Medulla oblongata (tissue), 1 donor: ENCODE measurements at regions not wholly inside any gene's neighbourhood (a gene's known extent, or its start where the extent isn't known, plus 50 kb on each side); places are given as distances from the start of the nearest gene placed in this dataset.

Source experiments
- DNase-seq: peaks from one replicate; pipeline ENCODE4 v3.0.0-alpha.2; 2015; ENCODE audit errors: extremely low spot score

DNA sequence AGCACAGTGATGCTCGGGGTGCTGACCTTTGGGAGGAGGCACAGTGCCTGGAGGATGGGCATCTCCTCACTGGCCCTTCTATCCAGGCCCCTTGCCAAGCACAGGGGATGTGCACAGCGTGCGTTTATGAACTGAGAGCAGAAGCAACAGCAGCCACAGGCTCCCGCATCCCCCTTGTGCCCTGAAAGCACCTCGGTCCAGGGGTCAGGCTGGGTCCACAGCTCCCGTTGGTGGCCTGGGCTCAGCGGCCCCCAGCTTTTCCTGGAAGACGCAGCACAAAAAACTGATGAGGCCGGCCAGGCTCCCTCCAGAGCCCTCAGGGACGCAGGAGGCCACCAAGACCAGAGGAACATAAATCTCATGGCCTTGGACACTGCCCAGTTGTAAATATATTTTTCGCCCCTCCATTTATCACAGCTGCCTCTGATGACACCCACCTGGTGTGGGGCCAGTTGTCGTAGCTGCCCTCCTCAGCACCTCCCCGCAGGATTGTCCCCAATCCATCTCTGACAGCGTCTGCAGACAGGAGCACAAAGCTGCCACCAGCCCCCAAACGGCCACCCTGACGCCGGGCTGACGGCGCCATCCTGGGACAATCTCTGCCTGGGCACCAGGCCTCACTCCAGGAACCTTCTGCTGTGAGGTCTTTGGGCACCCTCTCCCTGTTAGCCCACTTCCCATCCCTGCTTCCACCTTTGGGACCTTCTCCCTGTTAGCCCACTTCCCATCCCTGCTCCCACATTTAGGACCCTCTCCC is 203.1 kb downstream of the BRD1 start:
- no peak for DNase-seq

GRCh38 chr22:49623715-49624114 is 204.0 kb downstream of the BRD1 start:
- no peak for DNase-seq

GRCh38 chr22:49623176-49623575 is 204.5 kb downstream of the BRD1 start:
- no peak for DNase-seq

- no peak for DNase-seq
Observed at GRCh38 chr22:49622241-49623105, 205.2 kb downstream of the BRD1 start.

- DNase-seq = no peak
Observed at GRCh38 chr22:49621601-49622210, 206.0 kb downstream of the BRD1 start.

DNA sequence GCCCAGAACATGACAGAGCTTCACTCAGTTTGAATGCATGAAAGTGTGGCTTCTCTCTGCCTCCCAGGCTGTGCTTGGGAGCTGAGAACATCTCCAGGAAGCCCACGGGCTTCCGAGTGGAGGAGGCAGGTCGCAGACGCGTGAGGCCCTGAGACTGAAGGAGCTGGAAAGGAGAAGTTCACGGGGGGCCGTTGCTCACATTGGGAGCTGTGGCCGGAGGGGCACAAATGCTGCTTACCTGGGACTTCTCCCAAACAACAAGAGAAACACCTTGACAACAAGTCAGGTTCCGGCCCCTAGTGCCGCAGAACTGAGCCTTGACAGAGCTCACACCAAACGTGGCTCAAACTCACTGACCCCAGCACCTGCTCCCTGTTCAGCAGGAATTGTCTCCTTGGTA is 207.0 kb downstream of the BRD1 start:
- DNase-seq = no peak

DNA sequence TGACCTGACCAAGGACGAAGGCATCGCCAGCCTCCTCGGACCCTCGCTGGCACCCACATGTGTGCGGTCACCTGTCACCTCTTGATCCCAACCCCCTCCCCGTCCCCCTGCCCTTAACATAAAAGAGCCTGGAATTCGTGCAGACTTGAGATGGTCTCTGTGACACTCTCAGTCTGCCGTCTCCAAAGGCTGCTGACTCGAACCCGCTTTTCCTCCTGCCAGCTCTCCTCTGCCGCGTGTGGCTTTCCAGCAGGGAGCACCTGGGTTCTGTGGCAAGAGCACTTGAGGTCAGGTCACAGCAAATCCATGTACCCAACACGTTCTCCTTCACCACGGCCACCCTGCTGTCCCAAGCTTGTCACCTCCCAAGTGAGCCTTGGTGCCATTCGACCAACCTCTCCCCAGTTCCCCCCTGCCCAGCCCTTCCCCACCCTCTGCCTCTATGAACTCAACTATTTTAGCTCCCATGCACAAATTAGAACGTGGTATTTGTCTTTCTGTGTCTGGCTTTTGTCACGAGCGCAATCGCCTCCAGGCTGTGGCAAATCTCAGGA is 207.6 kb downstream of the BRD1 start:
- DNase-seq = no peak

GRCh38 chr22:49619301-49619700 is 208.4 kb downstream of the BRD1 start:
- DNase-seq = no peak

DNA sequence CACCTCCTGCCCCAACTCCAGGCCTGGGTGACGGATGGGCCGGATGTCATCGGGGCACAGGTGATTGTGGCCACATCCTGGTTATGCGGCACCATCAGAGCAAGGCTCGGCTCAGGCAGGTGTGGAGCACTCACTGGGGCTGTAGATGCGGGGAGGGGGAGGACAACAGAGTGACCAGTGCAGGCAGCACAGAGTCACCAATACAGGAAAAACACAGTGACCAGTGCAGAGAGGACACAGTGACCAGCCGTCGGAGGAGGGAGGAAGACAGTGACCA is 209.1 kb downstream of the BRD1 start:
- DNase-seq = no peak

DNA sequence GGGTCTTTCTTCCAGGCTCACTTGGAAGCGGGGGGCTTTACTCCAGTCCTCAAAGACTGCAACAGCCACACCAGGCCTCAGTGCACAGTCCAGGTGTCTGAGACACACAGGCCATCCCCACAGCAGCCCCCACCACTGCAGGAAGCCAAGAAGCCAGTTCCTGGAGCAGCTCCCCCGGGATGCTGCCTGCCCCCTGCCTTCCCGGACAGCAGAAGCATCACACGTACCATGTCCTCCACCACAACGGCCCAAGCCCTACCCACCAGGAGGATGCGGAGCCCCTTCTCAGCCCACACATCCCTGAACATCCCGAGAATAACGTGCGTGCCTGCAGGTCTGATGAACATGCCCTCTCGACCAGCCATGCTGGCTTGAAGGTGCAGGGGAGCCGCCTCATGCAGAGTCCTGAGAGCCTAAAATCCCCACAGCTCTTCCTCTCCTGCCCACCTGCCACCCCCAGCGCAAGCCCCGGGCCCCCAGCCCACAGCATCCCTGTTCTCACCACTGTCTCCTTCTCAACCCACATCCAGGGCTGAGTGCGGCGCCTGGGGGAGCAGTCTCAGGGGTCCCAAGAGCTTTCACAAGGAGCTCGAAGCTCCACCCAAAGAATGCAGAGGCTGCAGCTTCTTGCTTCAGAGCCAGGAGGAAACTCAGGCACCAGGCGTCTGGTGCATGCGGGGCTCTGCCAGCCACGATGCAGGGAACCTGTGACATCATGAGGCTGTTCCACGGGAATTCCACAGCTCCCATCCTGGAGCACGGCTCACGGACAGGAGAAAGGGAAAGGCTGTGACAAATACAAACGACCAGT is 209.6 kb downstream of the BRD1 start:
- DNase-seq = no peak

DNA sequence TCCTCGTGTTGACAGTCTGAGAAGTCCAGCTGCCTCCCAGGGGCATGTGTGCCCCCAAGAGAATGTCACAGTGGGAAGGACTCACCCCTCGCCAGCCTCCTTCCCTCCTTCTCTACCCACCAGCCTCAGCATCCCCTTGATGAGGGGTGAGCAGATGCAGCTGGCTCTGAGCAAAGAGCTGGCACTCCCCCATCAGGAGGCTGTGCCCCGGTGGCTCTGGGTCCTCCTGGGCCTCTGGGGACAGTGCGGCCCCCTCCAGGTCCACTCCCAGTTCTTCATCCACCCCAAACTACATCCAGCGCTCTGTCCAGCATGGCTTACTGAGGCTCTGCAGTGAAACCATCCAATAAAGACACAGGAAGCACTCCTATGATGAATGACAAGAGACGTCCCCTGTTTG is 210.4 kb downstream of the BRD1 start:
- DNase-seq = no peak

DNA sequence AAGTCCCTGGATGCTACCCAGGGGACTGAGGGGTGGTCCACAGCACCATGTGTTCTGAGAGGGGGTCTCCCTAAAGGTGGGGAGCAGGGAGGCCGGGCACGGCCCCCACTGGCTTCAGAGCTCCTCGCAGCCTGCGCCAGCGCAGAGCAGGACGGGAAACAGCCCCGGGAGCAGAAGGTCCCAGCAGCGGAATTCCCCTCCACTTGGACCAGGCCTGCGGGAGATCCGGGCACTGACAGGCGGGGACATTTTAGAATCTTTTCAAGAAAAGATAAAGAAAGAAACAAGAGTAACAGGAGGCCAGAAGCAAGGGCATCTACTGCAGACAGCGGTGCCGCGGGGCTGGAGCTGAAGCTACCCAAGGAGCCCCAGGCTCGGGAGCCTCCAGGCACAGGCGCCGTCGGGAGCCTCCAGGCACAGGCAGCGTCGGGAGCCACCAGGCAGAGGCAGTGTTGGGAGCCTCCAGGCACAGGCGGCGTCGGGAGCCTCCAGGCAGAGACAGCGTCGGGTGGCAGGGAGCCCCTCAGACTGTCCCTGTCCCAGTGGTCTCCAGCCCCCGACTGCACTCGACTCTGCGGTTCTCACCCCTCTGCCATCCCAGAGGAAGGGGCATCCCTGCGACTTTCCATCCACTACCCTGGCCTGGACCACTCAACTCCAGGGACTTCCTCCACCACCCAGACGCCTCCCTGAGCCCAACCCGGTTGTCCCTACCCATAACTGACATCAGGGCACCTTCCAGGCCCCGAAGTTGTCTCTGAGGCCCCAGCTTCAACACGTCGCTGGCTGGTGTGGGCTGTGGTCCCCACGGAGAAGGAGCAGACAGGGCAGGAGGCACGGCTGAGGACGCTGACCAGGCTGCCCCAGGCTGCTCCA is 211.1 kb downstream of the BRD1 start:
- no peak for DNase-seq

DNA sequence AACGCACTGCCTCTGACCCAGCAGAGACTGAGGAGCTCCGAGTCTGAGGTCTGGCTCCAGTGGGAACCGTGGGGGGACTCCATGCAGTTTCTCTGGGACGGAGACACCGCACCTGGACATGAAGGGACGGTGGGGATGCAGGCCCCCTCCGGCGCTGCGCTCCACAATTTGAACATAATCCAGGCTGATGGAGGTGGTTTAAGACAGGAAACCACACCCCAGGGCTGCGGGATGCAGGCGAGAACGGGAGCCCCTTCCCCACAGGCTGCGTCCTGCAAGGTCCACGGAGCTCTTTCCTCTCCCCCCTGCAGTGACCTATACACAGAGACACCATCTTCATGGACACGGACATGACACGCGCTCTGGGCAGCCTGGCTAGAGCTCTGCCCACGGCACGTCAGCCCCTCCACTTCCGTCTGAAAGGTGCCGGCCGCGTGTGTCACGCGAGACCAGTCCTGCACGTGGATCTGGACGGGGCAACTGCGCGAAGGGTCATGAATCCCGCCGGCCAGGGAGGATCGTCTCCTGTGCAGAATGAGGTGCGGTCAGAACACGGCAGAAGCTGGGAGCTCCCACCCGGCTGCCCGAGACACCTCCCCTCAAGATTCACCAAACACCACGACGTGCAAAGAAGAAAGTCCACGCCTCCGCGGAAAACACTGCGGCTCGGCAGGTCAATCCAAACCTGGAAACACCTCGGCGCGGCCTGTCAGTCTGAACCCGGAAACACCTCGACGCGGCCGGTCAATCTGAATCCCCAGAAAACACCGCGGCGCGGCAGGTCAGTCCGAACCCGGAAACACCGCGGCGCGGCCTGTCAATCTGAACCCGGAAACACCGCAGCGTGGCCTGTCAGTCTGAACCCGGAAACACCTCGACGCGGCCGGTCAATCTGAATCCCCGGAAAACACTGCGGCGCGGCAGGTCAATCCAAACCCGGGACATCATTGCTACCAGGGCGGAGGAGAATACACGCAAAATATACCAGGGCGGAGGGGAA is 212.4 kb downstream of the BRD1 start:
- DNase-seq = no peak

GRCh38 chr22:49613511-49614270 is 214.0 kb downstream of the BRD1 start:
- DNase-seq = no peak

DNA sequence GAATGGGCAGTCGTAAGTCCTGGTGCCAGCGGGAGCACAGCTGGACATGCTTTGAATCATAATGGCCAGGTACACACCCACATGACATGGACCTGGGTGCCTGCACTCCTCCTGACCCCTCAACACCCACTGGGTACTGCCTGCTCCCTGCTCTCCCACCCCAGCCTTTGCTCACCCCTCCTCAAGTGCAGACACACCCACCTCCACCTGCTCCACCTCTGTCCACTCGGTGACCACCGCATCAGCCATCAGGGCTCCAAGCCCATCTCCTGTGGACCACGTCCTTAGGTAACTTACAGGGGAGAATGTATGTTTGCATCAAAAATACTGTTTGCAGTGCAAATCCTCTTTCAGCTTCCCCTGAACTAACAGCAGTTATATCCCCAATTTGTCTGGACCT is 214.6 kb downstream of the BRD1 start:
- no peak for DNase-seq

DNA sequence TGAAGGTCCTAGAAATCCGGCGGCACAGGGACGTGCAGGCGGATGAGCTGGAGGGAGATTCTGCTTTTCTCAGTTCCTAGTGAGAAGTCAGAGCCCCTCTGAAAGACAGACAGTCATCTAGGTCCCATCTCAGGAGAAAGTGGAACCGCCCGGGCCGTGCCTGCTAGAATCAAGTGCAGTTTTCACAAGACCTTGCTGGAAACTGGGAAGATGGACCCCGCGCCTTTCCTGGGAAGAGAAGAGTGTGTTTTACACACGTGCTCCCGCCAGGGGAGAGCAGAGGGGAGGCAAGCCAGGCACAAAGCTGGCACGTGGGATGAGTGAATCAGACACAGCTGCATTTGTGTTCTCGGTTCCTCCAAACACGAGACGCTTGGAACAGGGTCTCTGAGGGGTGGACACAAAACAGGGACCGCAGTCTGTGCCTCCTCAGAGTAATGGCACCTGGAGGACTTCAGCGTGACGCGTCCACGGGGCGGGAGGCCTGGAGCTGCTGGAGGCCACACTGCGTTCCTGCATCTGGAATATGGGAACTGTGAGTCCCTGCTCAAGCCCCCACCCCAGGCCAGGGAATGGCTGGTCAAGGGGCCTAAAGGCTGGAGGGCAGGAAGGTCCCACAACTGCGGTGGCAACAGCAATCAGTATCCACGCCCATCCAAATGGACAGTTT is 218.3 kb downstream of the BRD1 start:
- no peak for DNase-seq

DNA sequence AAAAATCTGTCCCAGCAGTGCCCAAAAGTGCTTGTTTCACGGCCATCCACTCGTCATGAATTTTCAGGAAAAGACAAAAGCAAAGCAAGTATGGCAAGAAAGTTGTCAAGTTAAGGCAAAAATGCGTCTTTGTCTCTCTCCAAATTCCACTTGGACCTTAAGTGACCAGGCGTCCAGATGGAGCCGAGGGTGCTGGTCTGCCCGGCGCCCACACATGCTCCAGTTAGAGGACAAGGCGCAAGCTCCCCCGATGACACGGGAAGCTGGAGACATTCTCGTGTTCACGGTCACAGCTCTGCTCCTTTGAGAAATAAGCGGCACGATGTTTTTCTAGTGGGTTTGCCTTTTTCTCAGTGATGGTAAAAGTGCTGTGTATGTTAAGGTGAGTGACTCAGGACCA is 219.0 kb downstream of the BRD1 start:
- DNase-seq = no peak

GRCh38 chr22:49608228-49608627 is 219.4 kb downstream of the BRD1 start:
- no peak for DNase-seq
